OCI-LY1 (cell line): ENCODE measurements at regions not wholly inside any gene's neighbourhood (a gene's known extent, or its start where the extent isn't known, plus 50 kb on each side); places are given as distances from the start of the nearest gene placed in this dataset.

Experiments used
- EZH2 ChIP-seq: fragments of 200-600 bp; sonication (generic), shearing (Covaris generic); IDR thresholded peaks from 2 replicates; pipeline ENCODE4 v1.8.0; 2017; ENCODE audit warnings: borderline replicate concordance, mixed run types, mild to moderate bottlenecking, antibody characterized with exemption, low read length, moderate library complexity, mixed read lengths
- TF ChIP-seq, protein P1 (sequence below): fragments of 200-600 bp; sonication (generic), shearing (Covaris generic); IDR thresholded peaks from 2 replicates; pipeline ENCODE4 v1.5.1; 2017; ENCODE audit warnings: mild to moderate bottlenecking, antibody characterized with exemption, low read length, moderate library complexity, mixed read lengths

DNA sequence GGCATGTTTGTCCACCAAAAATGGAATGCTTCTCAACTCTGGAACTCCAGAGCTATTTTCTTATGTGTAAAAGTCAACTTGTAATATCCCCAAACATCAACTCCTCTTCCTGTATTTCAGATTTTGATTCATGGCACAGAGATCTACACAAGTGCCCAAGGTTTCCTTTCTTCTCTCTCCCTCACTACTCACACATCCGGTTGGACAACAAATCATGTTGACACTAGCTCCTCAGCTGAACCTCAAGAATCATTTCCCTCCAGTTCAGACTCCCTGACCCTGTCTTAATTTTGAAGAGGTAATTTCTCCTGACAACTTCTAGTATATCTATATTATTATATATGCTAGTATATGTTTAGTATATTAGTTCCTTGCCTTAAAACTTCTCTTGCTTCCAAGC, 485.4 kb upstream of the CCDC196 start:
- TF ChIP-seq EZH2 = no peak
- TF ChIP-seq, protein P1, sequence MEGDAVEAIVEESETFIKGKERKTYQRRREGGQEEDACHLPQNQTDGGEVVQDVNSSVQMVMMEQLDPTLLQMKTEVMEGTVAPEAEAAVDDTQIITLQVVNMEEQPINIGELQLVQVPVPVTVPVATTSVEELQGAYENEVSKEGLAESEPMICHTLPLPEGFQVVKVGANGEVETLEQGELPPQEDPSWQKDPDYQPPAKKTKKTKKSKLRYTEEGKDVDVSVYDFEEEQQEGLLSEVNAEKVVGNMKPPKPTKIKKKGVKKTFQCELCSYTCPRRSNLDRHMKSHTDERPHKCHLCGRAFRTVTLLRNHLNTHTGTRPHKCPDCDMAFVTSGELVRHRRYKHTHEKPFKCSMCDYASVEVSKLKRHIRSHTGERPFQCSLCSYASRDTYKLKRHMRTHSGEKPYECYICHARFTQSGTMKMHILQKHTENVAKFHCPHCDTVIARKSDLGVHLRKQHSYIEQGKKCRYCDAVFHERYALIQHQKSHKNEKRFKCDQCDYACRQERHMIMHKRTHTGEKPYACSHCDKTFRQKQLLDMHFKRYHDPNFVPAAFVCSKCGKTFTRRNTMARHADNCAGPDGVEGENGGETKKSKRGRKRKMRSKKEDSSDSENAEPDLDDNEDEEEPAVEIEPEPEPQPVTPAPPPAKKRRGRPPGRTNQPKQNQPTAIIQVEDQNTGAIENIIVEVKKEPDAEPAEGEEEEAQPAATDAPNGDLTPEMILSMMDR = no peak
